Prostate gland (tissue), 2 donors: ENCODE measurements at regions not wholly inside any gene's neighbourhood (a gene's known extent, or its start where the extent isn't known, plus 50 kb on each side); places are given as distances from the start of the nearest gene placed in this dataset.

Experiments used
- POLR2A ChIP-seq: fragments of 450-650 bp; IDR thresholded peaks from one replicate; pipeline ENCODE4 v1.6.1; 2016; ENCODE audit warnings: antibody characterized with exemption, mild to moderate bottlenecking
- POLR2AphosphoS5 ChIP-seq: sonication (generic); formaldehyde crosslinking; IDR thresholded peaks from one replicate; pipeline ENCODE4 v1.6.1; 2017; ENCODE audit warnings: antibody characterized with exemption
- TF ChIP-seq, protein P1 (sequence below), 4 experiments: fragments of 200-600 bp in 2 of 4; fragments of 450-650 bp in 2 of 4; sonication (generic) in 2 of 4; IDR thresholded peaks; 1 replicate in 3 of 4; 2 replicates in 1 of 4; pipeline ENCODE4 v1.5.1; 2016 to 2019; ENCODE audit warnings: antibody characterized with exemption in 4 of 4, mild to moderate bottlenecking in 2 of 4, moderate library complexity in 2 of 4

- TF ChIP-seq, protein P1, sequence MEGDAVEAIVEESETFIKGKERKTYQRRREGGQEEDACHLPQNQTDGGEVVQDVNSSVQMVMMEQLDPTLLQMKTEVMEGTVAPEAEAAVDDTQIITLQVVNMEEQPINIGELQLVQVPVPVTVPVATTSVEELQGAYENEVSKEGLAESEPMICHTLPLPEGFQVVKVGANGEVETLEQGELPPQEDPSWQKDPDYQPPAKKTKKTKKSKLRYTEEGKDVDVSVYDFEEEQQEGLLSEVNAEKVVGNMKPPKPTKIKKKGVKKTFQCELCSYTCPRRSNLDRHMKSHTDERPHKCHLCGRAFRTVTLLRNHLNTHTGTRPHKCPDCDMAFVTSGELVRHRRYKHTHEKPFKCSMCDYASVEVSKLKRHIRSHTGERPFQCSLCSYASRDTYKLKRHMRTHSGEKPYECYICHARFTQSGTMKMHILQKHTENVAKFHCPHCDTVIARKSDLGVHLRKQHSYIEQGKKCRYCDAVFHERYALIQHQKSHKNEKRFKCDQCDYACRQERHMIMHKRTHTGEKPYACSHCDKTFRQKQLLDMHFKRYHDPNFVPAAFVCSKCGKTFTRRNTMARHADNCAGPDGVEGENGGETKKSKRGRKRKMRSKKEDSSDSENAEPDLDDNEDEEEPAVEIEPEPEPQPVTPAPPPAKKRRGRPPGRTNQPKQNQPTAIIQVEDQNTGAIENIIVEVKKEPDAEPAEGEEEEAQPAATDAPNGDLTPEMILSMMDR (IDR thresholded peaks at IDR 0.05) = no peak
- no peak for TF ChIP-seq POLR2A
- TF ChIP-seq POLR2AphosphoS5 = no peak
Observed at GRCh38 chr4:181858741-181859140, 384.5 kb upstream of the TENM3 start.
